Ishikawa (cell line): ENCODE measurements at regions not wholly inside any gene's neighbourhood (a gene's known extent, or its start where the extent isn't known, plus 50 kb on each side); places are given as distances from the start of the nearest gene placed in this dataset.

ENCODE experiments used
- CEBPB ChIP-seq: IDR thresholded peaks from 2 replicates; pipeline ENCODE4 v1.6.1; 2012
- EGR1 ChIP-seq: IDR thresholded peaks from 2 replicates; pipeline ENCODE4 v1.6.1; 2012
- EP300 ChIP-seq: IDR thresholded peaks from 2 replicates; pipeline ENCODE4 v1.6.1; 2012; ENCODE audit warnings: borderline replicate concordance
- RAD21 ChIP-seq: IDR thresholded peaks from 2 replicates; pipeline ENCODE4 v1.6.1; 2012; ENCODE audit warnings: low read depth
- REST ChIP-seq: IDR thresholded peaks from 2 replicates; pipeline ENCODE4 v1.6.1; 2012; ENCODE audit warnings: low read depth, mild to moderate bottlenecking
- TEAD4 ChIP-seq: IDR thresholded peaks from 2 replicates; pipeline ENCODE4 v1.6.1; 2012
- TF ChIP-seq, protein P1 (sequence below): IDR thresholded peaks from 2 replicates; pipeline ENCODE4 v1.6.1; 2012

DNA sequence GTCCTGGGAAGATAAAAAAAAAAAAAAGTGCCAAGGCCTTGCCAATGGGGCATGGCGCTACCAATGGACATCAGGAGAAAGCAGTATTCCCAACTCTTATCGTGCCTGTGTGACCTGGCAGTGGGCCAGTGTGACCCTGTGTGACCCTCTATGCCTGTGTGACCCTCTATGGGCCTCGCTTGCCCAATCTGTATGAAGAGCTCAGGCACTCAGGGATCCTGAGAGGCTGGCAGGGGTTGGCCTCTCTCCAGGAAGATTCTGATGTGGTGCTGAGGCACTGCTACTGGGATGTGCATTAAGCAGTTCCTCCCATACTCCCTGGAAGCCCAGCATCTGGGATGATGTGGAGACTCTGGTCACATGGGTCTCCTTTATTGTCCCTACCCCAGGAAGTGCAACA, 179.2 kb downstream of the MACROH2A1 start:
- TF ChIP-seq, protein P1, sequence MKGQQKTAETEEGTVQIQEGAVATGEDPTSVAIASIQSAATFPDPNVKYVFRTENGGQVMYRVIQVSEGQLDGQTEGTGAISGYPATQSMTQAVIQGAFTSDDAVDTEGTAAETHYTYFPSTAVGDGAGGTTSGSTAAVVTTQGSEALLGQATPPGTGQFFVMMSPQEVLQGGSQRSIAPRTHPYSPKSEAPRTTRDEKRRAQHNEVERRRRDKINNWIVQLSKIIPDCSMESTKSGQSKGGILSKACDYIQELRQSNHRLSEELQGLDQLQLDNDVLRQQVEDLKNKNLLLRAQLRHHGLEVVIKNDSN: no peak
- TF ChIP-seq CEBPB (no peak), EGR1 (no peak), REST (no peak), EP300 (no peak), TEAD4 (no peak), RAD21 (no peak)
